Erythroblast (primary cell): ENCODE measurements at regions not wholly inside any gene's neighbourhood (a gene's known extent, or its start where the extent isn't known, plus 50 kb on each side); places are given as distances from the start of the nearest gene placed in this dataset.

Experiments
- GATA1 ChIP-seq: IDR thresholded peaks from 2 replicates; pipeline ENCODE4 v1.6.1; 2011; ENCODE audit warnings: low read depth, mild to moderate bottlenecking, control low read depth, low read length, moderate library complexity
- POLR2A ChIP-seq: IDR thresholded peaks from 2 replicates; pipeline ENCODE4 v1.6.1; 2011; ENCODE audit warnings: mild to moderate bottlenecking, low read length

DNA sequence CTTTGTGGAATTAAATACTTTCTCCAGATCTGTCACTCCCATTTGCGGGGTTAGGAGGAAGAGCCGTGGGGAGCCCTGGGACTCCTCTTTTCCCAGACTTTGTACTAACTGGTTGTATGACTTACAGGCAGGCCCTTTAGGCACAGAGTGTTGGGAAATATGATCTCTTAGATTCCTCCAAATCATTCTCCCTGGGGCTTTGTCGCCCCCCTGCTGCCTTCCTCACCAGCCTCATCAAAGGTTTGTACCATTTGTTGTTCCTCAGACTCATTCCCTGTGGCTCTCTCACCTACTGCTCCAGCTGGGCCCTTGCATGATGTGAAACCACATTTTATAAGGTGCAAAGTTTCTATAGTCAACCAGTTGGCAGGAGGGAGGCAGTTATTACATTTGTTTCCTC, 56.4 kb downstream of the CRYGS start:
- TF ChIP-seq GATA1 (no peak), POLR2A (no peak)
